ENCODE measurements at regions not wholly inside any gene's neighbourhood (a gene's known extent, or its start where the extent isn't known, plus 50 kb on each side); places are given as distances from the start of the nearest gene placed in this dataset.

GRCh38 chr9:16306586-16306985 is 563.9 kb downstream of the BNC2 start:
- Histone ChIP-seq H3K4me3 (ENCODE audit: low read depth in 1 of 3, low read length in 3 of 3) (no peak overlapping the region), H3K4me1 (ENCODE audit: control insufficient read depth in 4 of 4, insufficient read depth in 4 of 4, low read length in 3 of 4) (peaks cover 0 to 2% (median 0%) of the 10 kb centered on the region in 4 donors), H3K27me3 (ENCODE audit: control insufficient read depth in 4 of 4, insufficient read depth in 4 of 4, low read length in 3 of 4) (no peaks in the 10 kb centered on the region), H3K9ac (ENCODE audit: low read depth in 1 of 2, low read length in 2 of 2) (no peak overlapping the region), H3K9me3 (ENCODE audit: control insufficient read depth in 4 of 4, low read length in 3 of 4) (no peaks in the 10 kb centered on the region), H3K27ac (ENCODE audit: low read depth in 1 of 2, low read length in 2 of 2) (no peak overlapping the region), H3K36me3 (ENCODE audit: control insufficient read depth in 4 of 4, insufficient read depth in 3 of 4, low read depth in 1 of 4, low read length in 3 of 4) (no peaks in the 10 kb centered on the region)
- WGBS: 91% methylated on average over 3 of the region's 3 CpGs
- DNase-seq (ENCODE audit: low spot score): no peak
- no peak for TF ChIP-seq FOXA1 (IDR thresholded peaks at IDR 0.05)
- no peak for TF ChIP-seq ATF3 (IDR thresholded peaks at IDR 0.05)
- TF ChIP-seq ZBTB33 (IDR thresholded peaks at IDR 0.05): no peak

- no peak for TF ChIP-seq ATF3 (IDR thresholded peaks at IDR 0.05)
- no peak for TF ChIP-seq NR2F2 (IDR thresholded peaks at IDR 0.05)
- no peak for TF ChIP-seq HNF4G (IDR thresholded peaks at IDR 0.05)
- no peak for TF ChIP-seq TAF1 (conservative IDR thresholded peaks at IDR 0.05)
- no peak for TF ChIP-seq JUND (IDR thresholded peaks at IDR 0.05)
- TF ChIP-seq CTCF (IDR thresholded peaks at IDR 0.05; ENCODE audit: low read depth, low read length, missing input control): no peak
- no peak for TF ChIP-seq FOXA2 (IDR thresholded peaks at IDR 0.05)
- no peak for TF ChIP-seq HNF4A (conservative IDR thresholded peaks at IDR 0.05)
- no peak for TF ChIP-seq EGR1 (IDR thresholded peaks at IDR 0.05; ENCODE audit: low read depth in 2 of 2)
- TF ChIP-seq MAX (IDR thresholded peaks at IDR 0.05): no peak
- TF ChIP-seq GABPA (IDR thresholded peaks at IDR 0.05 in 1 of 2, conservative IDR thresholded peaks at IDR 0.05 in 1 of 2): no peak
- no peak for TF ChIP-seq YY1 (IDR thresholded peaks at IDR 0.05)
- TF ChIP-seq RAD21 (IDR thresholded peaks at IDR 0.05): no peak
- no peak for TF ChIP-seq REST (IDR thresholded peaks at IDR 0.05)
- no peak for TF ChIP-seq FOXA1 (IDR thresholded peaks at IDR 0.05)
- TF ChIP-seq SP1 (IDR thresholded peaks at IDR 0.05): no peak
- no peak for TF ChIP-seq ZBTB33 (IDR thresholded peaks at IDR 0.05)
- TF ChIP-seq RXRA (IDR thresholded peaks at IDR 0.05): no peak
- Histone ChIP-seq H3K9ac (ENCODE audit: low read depth in 1 of 2, low read length in 2 of 2) (no peak overlapping the region), H3K36me3 (ENCODE audit: control insufficient read depth in 4 of 4, insufficient read depth in 3 of 4, low read depth in 1 of 4, low read length in 3 of 4) (no peaks in the 10 kb centered on the region), H3K4me3 (ENCODE audit: low read depth in 1 of 3, low read length in 3 of 3) (no peak overlapping the region), H3K4me1 (ENCODE audit: control insufficient read depth in 4 of 4, insufficient read depth in 4 of 4, low read length in 3 of 4) (peaks cover 0 to 2% (median 0%) of the 10 kb centered on the region in 4 donors), H3K27ac (ENCODE audit: low read depth in 1 of 2, low read length in 2 of 2) (no peak overlapping the region), H3K9me3 (ENCODE audit: control insufficient read depth in 4 of 4, low read length in 3 of 4) (no peaks in the 10 kb centered on the region), H3K27me3 (ENCODE audit: control insufficient read depth in 4 of 4, insufficient read depth in 4 of 4, low read length in 3 of 4) (no peaks in the 10 kb centered on the region)
- WGBS: 59% methylated on average over 2 of the region's 2 CpGs
- DNase-seq (ENCODE audit: low spot score): no peak
These were observed 562.8 kb downstream of the BNC2 start for GRCh38 chr9:16307626-16308195.

Data from liver (tissue), 8 donors.